Suppressor macrophage treated with lipopolysaccharide for 4 hours (primary cell): ENCODE measurements at regions not wholly inside any gene's neighbourhood (a gene's known extent, or its start where the extent isn't known, plus 50 kb on each side); places are given as distances from the start of the nearest gene placed in this dataset.
"Not testable (repeated sequence)": the region's sequence is repeated elsewhere in the genome, so short reads cannot be mapped to it uniquely, and the experiment has no call there.

Source experiments
- DNase-seq: peaks from one replicate; pipeline ENCODE4 v3.0.0-alpha.2; 2020

GRCh38 chr6:97939440-97940168, 656.6 kb upstream of the MMS22L start:
- DNase-seq = no peak

GRCh38 chr6:97947841-97948240, 664.8 kb upstream of the MMS22L start:
- no peak for DNase-seq

- DNase-seq = no peak
These were observed 675.1 kb upstream of the MMS22L start for GRCh38 chr6:97958134-97958533.

- DNase-seq = no peak
These were observed 680.2 kb upstream of the MMS22L start for GRCh38 chr6:97963193-97963592.

GRCh38 chr6:97969065-97969464, 686.0 kb upstream of the MMS22L start:
- no peak for DNase-seq

GRCh38 chr6:97977084-97977483, 694.1 kb upstream of the MMS22L start:
- DNase-seq = no peak

GRCh38 chr6:97978855-97979271, 695.8 kb upstream of the MMS22L start:
- DNase-seq = no peak

GRCh38 chr6:97979285-97979684, 696.3 kb upstream of the MMS22L start:
- DNase-seq = not testable (repeated sequence)

- no peak for DNase-seq
These were observed 706.4 kb upstream of the MMS22L start for GRCh38 chr6:97989451-97989850.

- DNase-seq = no peak
These were observed 712.1 kb upstream of the MMS22L start for GRCh38 chr6:97995158-97995557.

GRCh38 chr6:98002678-98003077, 719.7 kb upstream of the MMS22L start:
- DNase-seq = no peak

GRCh38 chr6:98014442-98015201, 731.6 kb upstream of the MMS22L start:
- DNase-seq = no peak

- no peak for DNase-seq
These were observed 733.5 kb upstream of the MMS22L start for GRCh38 chr6:98016565-98016964.

GRCh38 chr6:98020222-98020621, 737.2 kb upstream of the MMS22L start:
- DNase-seq = no peak

- DNase-seq = no peak
These were observed 741.3 kb upstream of the MMS22L start for GRCh38 chr6:98024359-98024758.

GRCh38 chr6:98027898-98028297, 744.9 kb upstream of the MMS22L start:
- DNase-seq = no peak

- DNase-seq = no peak
These were observed 750.6 kb upstream of the MMS22L start for GRCh38 chr6:98033617-98034016.

- no peak for DNase-seq
These were observed 753.4 kb upstream of the MMS22L start for GRCh38 chr6:98036344-98036923.

- DNase-seq = no peak
These were observed 754.6 kb upstream of the MMS22L start for GRCh38 chr6:98037571-98037970.

- DNase-seq = no peak
These were observed 756.4 kb upstream of the MMS22L start for GRCh38 chr6:98039443-98039842.

- DNase-seq = no peak
These were observed 757.0 kb upstream of the MMS22L start for GRCh38 chr6:98039904-98040607.

GRCh38 chr6:98041056-98041455, 758.0 kb upstream of the MMS22L start:
- DNase-seq = no peak

GRCh38 chr6:98041921-98042320, 758.9 kb upstream of the MMS22L start:
- DNase-seq = no peak
